OCI-LY7 (cell line): ENCODE measurements at regions not wholly inside any gene's neighbourhood (a gene's known extent, or its start where the extent isn't known, plus 50 kb on each side); places are given as distances from the start of the nearest gene placed in this dataset.

Experiments used
- BruUV-seq: library from RNA; stranded (reverse); fragments of 400-500 nt; replicated peaks from 2 replicates; lab custom pipeline; 2021; lab: Mats Ljungman, UMichigan
- CTCF ChIA-PET: fragments of 300-600 bp; sonication (Branson Sonifier 250); formaldehyde crosslinking; loops from one replicate; lab custom pipeline; 2022; ENCODE audit warnings: antibody characterized with exemption; ENCODE audit not compliant: unreplicated experiment; lab: Charles Lee
- POLR2A ChIA-PET: fragments of 300-600 bp; sonication (Branson Sonifier 250); formaldehyde crosslinking; loops from one replicate; lab custom pipeline; 2022; ENCODE audit warnings: antibody characterized with exemption; lab: Charles Lee
- DNase-seq: peaks from one replicate; pipeline ENCODE4 v3.0.0-alpha.2; 2015; ENCODE audit warnings: low spot score
- H2AFZ ChIP-seq: fragments of 200-600 bp; sonication (generic), shearing (Covaris generic); 2 replicates; pipeline ENCODE4 v1.6.1; 2014; ENCODE audit warnings: mild to moderate bottlenecking, antibody characterized with exemption, low read length, moderate library complexity
- H3K27ac ChIP-seq: fragments of 200-600 bp; sonication (generic); 2 replicates; pipeline ENCODE4 v1.5.1; 2014; ENCODE audit warnings: mixed run types, low read depth, mild to moderate bottlenecking, moderate library complexity, low read length, inconsistent platforms; ENCODE audit not compliant: poor library complexity, severe bottlenecking
- H3K36me3 ChIP-seq: fragments of 200-600 bp; sonication (generic); 2 replicates; pipeline ENCODE4 v1.6.1; 2014; ENCODE audit warnings: mild to moderate bottlenecking, antibody characterized with exemption, low read length, moderate library complexity, mixed read lengths; ENCODE audit not compliant: insufficient read depth
- H3K4me1 ChIP-seq: fragments of 200-600 bp; sonication (generic); 2 replicates; pipeline ENCODE4 v1.5.1; 2014; ENCODE audit warnings: mild to moderate bottlenecking, low read length; ENCODE audit not compliant: insufficient read depth, poor library complexity, severe bottlenecking
- H3K4me2 ChIP-seq: fragments of 200-600 bp; sonication (generic); 2 replicates; pipeline ENCODE4 v1.6.1; 2014; ENCODE audit warnings: mild to moderate bottlenecking, low read length
- H3K4me3 ChIP-seq: fragments of 200-600 bp; sonication (generic); 2 replicates; pipeline ENCODE4 v1.5.1; 2014; ENCODE audit warnings: mild to moderate bottlenecking, low read depth, low read length; ENCODE audit not compliant: poor library complexity, severe bottlenecking
- H3K79me2 ChIP-seq: fragments of 200-600 bp; sonication (generic); 2 replicates; pipeline ENCODE4 v1.6.1; 2016; ENCODE audit warnings: low read depth, mild to moderate bottlenecking, low read length, moderate library complexity, mixed read lengths; ENCODE audit not compliant: insufficient read depth
- H3K9me2 ChIP-seq: fragments of 200-600 bp; sonication (generic); 2 replicates; pipeline ENCODE4 v1.6.1; 2016; ENCODE audit warnings: mild to moderate bottlenecking, low read length, mixed read lengths; ENCODE audit not compliant: insufficient read depth
- H3K9me3 ChIP-seq: fragments of 200-600 bp; sonication (generic); 2 replicates; pipeline ENCODE4 v1.6.1; 2014; ENCODE audit warnings: mild to moderate bottlenecking, mixed run types, low read length, mixed read lengths
- H4K20me1 ChIP-seq: fragments of 200-600 bp; sonication (generic); 2 replicates; pipeline ENCODE4 v1.6.1; 2014; ENCODE audit warnings: mild to moderate bottlenecking, antibody characterized with exemption, low read length, moderate library complexity, mixed read lengths; ENCODE audit not compliant: insufficient read depth
- EZH2phosphoT487 ChIP-seq: fragments of 200-600 bp; sonication (generic); IDR thresholded peaks from 2 replicates; pipeline ENCODE4 v1.6.1; 2018; ENCODE audit warnings: low read depth, borderline replicate concordance, mild to moderate bottlenecking, mixed run types, antibody characterized with exemption, low read length, moderate library complexity, mixed read lengths
- intact Hi-C: fragments of 100-400 bp; cut with micrococcal nuclease; formaldehyde crosslinking; loops from one replicate; pipeline ENCODE4 v1.10.0; 2022; ENCODE audit not compliant: unreplicated experiment
- TF ChIP-seq, protein P1 (sequence below): fragments of 200-600 bp; sonication (generic); conservative IDR thresholded peaks from 2 replicates; pipeline ENCODE4 v1.5.1; 2014; ENCODE audit warnings: mild to moderate bottlenecking, antibody characterized with exemption, low read length, moderate library complexity, mixed read lengths

DNA sequence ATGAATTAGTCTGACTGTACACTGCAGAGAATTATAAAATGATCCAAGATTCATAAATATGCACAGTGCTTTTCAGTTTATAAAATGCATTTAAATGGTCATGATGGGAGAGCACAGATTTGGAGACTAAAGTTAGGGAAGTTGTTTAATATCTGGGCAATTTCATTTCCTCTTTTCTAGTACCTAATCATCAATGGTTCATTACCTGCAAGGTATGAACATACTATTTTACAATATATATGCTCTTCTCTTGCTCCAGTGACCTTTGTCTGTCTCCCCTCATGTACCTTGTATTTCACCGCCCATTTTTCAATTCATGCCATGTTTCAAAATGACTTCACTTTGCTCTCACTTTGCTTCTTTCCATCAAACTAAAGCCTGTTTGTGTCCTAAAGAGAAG is 114.5 kb downstream of the SUCNR1 start:
- no peak overlapping the region for H3K4me3 ChIP-seq
- no peaks in the 10 kb centered on the region for H3K9me2 ChIP-seq
- no peaks in the 10 kb centered on the region for H4K20me1 ChIP-seq
- H3K27ac ChIP-seq: no peak overlapping the region
- no peaks in the 10 kb centered on the region for H3K9me3 ChIP-seq
- no peak overlapping the region for H3K4me2 ChIP-seq
- no peaks in the 10 kb centered on the region for H3K36me3 ChIP-seq
- no peak overlapping the region for H2AFZ ChIP-seq
- no peaks in the 10 kb centered on the region for H3K79me2 ChIP-seq
- ChIA-PET POLR2A (no interaction called here), CTCF (no interaction called here)
- DNase-seq: no peak
- intact Hi-C loops: no loop called here
- BruUV-seq: no TSS peak
- TF ChIP-seq, protein P1, sequence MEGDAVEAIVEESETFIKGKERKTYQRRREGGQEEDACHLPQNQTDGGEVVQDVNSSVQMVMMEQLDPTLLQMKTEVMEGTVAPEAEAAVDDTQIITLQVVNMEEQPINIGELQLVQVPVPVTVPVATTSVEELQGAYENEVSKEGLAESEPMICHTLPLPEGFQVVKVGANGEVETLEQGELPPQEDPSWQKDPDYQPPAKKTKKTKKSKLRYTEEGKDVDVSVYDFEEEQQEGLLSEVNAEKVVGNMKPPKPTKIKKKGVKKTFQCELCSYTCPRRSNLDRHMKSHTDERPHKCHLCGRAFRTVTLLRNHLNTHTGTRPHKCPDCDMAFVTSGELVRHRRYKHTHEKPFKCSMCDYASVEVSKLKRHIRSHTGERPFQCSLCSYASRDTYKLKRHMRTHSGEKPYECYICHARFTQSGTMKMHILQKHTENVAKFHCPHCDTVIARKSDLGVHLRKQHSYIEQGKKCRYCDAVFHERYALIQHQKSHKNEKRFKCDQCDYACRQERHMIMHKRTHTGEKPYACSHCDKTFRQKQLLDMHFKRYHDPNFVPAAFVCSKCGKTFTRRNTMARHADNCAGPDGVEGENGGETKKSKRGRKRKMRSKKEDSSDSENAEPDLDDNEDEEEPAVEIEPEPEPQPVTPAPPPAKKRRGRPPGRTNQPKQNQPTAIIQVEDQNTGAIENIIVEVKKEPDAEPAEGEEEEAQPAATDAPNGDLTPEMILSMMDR: no peak
- TF ChIP-seq EZH2phosphoT487: no peak
- no peaks in the 10 kb centered on the region for H3K4me1 ChIP-seq

DNA sequence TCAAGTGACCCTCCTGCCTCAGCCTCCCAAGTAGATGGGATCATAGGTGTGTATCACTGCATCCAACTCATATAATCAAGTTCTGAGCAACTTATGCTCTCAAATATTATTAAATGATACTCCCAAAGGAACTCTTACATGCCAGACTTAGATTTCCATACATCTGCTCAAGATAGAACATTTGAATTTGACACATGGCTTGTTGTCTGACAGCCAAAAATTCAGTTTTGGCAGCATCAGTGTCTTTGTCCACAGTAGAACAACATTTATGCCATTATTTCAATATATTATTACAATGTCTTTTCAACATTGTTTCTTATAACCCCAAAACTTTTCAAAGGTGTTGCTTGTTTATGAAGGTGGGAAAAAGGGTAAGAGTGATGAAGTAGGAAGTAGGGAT is 116.2 kb downstream of the SUCNR1 start:
- POLR2A ChIA-PET: interaction anchor here (0.6 kb wide), 1 partner anchor 369 kb away, joined by 3 read pairs; no protein-coding TSS in a partner anchor
- Histone ChIP-seq H3K4me3 (no peak overlapping the region), H3K4me1 (no peaks in the 10 kb centered on the region), H3K9me3 (no peaks in the 10 kb centered on the region), H3K9me2 (no peaks in the 10 kb centered on the region), H3K36me3 (no peaks in the 10 kb centered on the region), H4K20me1 (no peaks in the 10 kb centered on the region), H3K79me2 (no peaks in the 10 kb centered on the region), H3K27ac (no peak overlapping the region), H3K4me2 (no peak overlapping the region), H2AFZ (no peak overlapping the region)
- intact Hi-C loops: no loop called here
- DNase-seq: no peak
- BruUV-seq: no TSS peak
- CTCF ChIA-PET: no interaction called here
- no peak for TF ChIP-seq EZH2phosphoT487
- TF ChIP-seq, protein P1: no peak

DNA sequence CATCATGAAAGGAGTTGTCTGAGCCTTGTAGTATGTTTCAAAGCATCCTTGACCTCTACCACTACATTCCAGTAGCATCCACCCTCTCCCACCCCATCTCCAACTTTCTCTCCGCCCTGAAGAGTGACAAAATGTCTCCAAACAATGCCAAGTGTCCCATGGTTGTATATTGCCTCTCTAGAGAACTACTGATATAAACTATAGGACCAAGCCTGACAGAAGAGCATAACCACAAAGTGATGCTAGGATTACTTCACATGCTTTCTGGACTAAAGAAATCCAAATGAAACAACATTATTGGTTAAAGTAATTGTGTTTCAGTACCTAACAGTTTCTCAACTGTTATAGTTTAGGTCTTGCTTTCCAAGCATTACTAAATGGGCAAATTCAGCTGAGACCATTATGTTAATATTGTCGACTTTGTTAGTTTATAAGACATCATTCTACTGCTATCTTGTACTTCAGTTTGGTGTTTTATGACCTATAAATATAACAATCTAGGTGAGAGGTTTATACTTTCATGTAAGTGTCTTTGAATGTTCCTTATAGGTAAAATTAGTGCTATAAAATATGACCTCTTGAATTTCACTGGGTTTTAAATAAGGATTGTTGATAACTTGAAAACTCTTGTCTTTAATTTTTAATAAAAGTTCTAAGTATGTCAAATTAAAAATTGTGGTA is 117.4 kb downstream of the SUCNR1 start:
- no peak overlapping the region for H3K4me2 ChIP-seq
- no peak for DNase-seq
- H3K27ac ChIP-seq: no peak overlapping the region
- no peaks in the 10 kb centered on the region for H3K36me3 ChIP-seq
- ChIA-PET POLR2A (interaction anchor here (0.7 kb wide), 1 partner anchor 173 kb away, joined by 3 read pairs; no protein-coding TSS in a partner anchor), CTCF (no interaction called here)
- intact Hi-C loops: no loop called here
- TF ChIP-seq EZH2phosphoT487: no peak
- TF ChIP-seq, protein P1: no peak
- no peak overlapping the region for H3K4me3 ChIP-seq
- no peaks in the 10 kb centered on the region for H4K20me1 ChIP-seq
- BruUV-seq: no TSS peak
- no peaks in the 10 kb centered on the region for H3K4me1 ChIP-seq
- no peaks in the 10 kb centered on the region for H3K9me2 ChIP-seq
- no peak overlapping the region for H2AFZ ChIP-seq
- no peaks in the 10 kb centered on the region for H3K9me3 ChIP-seq
- H3K79me2 ChIP-seq: no peaks in the 10 kb centered on the region
